Keratinocyte (primary cell): ENCODE measurements at regions not wholly inside any gene's neighbourhood (a gene's known extent, or its start where the extent isn't known, plus 50 kb on each side); places are given as distances from the start of the nearest gene placed in this dataset.

Source experiments
- DNase-seq: peaks from one replicate; pipeline ENCODE4 v3.0.0-alpha.2; 2011; ENCODE audit warnings: low read depth, missing footprints, low spot score
- FAIRE-seq: peaks from 2 replicates; lab custom pipeline; 2011; peaks lifted over from hg19 to GRCh38; lab: Jason Lieb, UNC
- H2AFZ ChIP-seq: 2 replicates; pipeline ENCODE4 v1.6.0; 2012; ENCODE audit warnings: low read length, control low read depth, inconsistent platforms; ENCODE audit not compliant: control insufficient read depth
- H3K27ac ChIP-seq: 2 replicates; pipeline ENCODE4 v1.5.1; 2011; ENCODE audit warnings: low read length; ENCODE audit not compliant: control insufficient read depth, insufficient read depth
- H3K27me3 ChIP-seq: 3 replicates; pipeline ENCODE4 v1.6.0; 2011; ENCODE audit warnings: low read length; ENCODE audit not compliant: control insufficient read depth, insufficient read depth; ENCODE audit errors: extremely low read depth
- H3K36me3 ChIP-seq, 2 experiments: 2 replicates in 1 of 2; 3 replicates in 1 of 2; pipeline ENCODE4 v1.5.1; 2011; ENCODE audit warnings: low read length in 2 of 2, mild to moderate bottlenecking in 1 of 2; ENCODE audit not compliant: control insufficient read depth in 2 of 2, insufficient read depth in 2 of 2; ENCODE audit errors: extremely low read depth in 1 of 2
- H3K4me1 ChIP-seq: 3 replicates; pipeline ENCODE4 v1.5.1; 2011; ENCODE audit warnings: low read length; ENCODE audit not compliant: control insufficient read depth, insufficient read depth; ENCODE audit errors: extremely low read depth
- H3K4me2 ChIP-seq: 3 replicates; pipeline ENCODE4 v1.6.0; 2011; ENCODE audit warnings: low read depth, low read length; ENCODE audit not compliant: control insufficient read depth, insufficient read depth; ENCODE audit errors: extremely low read depth
- H3K4me3 ChIP-seq, 3 experiments: fragments of 200-600 bp in 1 of 3; sonication (generic) in 1 of 3; 2 replicates in 2 of 3; 3 replicates in 1 of 3; pipeline ENCODE4 v1.5.1; 2011 to 2016; ENCODE audit warnings: low read length in 3 of 3, mild to moderate bottlenecking in 3 of 3, control low read depth in 2 of 3, inconsistent platforms in 1 of 3, low read depth in 1 of 3, mixed read lengths in 1 of 3, mixed run types in 1 of 3, moderate library complexity in 1 of 3; ENCODE audit not compliant: control insufficient read depth in 2 of 3, insufficient read depth in 2 of 3; ENCODE audit errors: extremely low read depth in 1 of 3
- H3K79me2 ChIP-seq: 2 replicates; pipeline ENCODE4 v1.6.0; 2012; ENCODE audit warnings: low read length; ENCODE audit not compliant: control insufficient read depth, insufficient read depth
- H3K9ac ChIP-seq: 3 replicates; pipeline ENCODE4 v1.6.0; 2011; ENCODE audit warnings: low read length; ENCODE audit not compliant: control insufficient read depth, insufficient read depth; ENCODE audit errors: extremely low read depth
- H3K9me1 ChIP-seq: 3 replicates; pipeline ENCODE4 v1.6.0; 2011; ENCODE audit warnings: low read length; ENCODE audit not compliant: control insufficient read depth, insufficient read depth; ENCODE audit errors: extremely low read depth
- H3K9me3 ChIP-seq: 2 replicates; pipeline ENCODE4 v1.5.1; 2012; ENCODE audit warnings: low read depth, low read length; ENCODE audit not compliant: control insufficient read depth
- H4K20me1 ChIP-seq: 3 replicates; pipeline ENCODE4 v1.6.0; 2011; ENCODE audit warnings: low read length; ENCODE audit not compliant: control insufficient read depth, insufficient read depth; ENCODE audit errors: extremely low read depth
- EZH2 ChIP-seq: IDR thresholded peaks from one replicate; pipeline ENCODE4 v1.6.1; 2012; ENCODE audit warnings: inconsistent platforms, mild to moderate bottlenecking, low read length, moderate library complexity
- dilution Hi-C: fragments of 300-500 bp; cut with MboI; formaldehyde crosslinking; loops from one replicate; pipeline ENCODE4 v1.7.0; 2020; ENCODE audit warnings: low sequenced_read_pairs; ENCODE audit not compliant: extremely low pct_ligation_motif_present
- TF ChIP-seq, protein P1 (sequence below), 3 experiments: IDR thresholded peaks in 1 of 3; conservative IDR thresholded peaks in 1 of 3; optimal IDR thresholded peaks in 1 of 3; 2 replicates in 2 of 3; 3 replicates in 1 of 3; pipeline versions ENCODE3 to v1.5.1; 2011; ENCODE audit warnings: low read length in 3 of 3, mild to moderate bottlenecking in 3 of 3, moderate library complexity in 2 of 3, control low read depth in 1 of 3, inconsistent platforms in 1 of 3; ENCODE audit not compliant: insufficient read depth in 2 of 3; ENCODE audit errors: extremely low read depth in 1 of 3

- Histone ChIP-seq H3K36me3 (no peaks in the 10 kb centered on the region), H3K4me2 (no peak overlapping the region), H3K4me3 (no peak overlapping the region), H3K9ac (no peak overlapping the region), H4K20me1 (no peaks in the 10 kb centered on the region), H3K9me3 (no peaks in the 10 kb centered on the region), H2AFZ (no peak overlapping the region), H3K27ac (no peak overlapping the region), H3K9me1 (no peaks in the 10 kb centered on the region), H3K4me1 (no peaks in the 10 kb centered on the region), H3K79me2 (no peaks in the 10 kb centered on the region), H3K27me3 (no peaks in the 10 kb centered on the region)
- TF ChIP-seq, protein P1, sequence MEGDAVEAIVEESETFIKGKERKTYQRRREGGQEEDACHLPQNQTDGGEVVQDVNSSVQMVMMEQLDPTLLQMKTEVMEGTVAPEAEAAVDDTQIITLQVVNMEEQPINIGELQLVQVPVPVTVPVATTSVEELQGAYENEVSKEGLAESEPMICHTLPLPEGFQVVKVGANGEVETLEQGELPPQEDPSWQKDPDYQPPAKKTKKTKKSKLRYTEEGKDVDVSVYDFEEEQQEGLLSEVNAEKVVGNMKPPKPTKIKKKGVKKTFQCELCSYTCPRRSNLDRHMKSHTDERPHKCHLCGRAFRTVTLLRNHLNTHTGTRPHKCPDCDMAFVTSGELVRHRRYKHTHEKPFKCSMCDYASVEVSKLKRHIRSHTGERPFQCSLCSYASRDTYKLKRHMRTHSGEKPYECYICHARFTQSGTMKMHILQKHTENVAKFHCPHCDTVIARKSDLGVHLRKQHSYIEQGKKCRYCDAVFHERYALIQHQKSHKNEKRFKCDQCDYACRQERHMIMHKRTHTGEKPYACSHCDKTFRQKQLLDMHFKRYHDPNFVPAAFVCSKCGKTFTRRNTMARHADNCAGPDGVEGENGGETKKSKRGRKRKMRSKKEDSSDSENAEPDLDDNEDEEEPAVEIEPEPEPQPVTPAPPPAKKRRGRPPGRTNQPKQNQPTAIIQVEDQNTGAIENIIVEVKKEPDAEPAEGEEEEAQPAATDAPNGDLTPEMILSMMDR (optimal IDR thresholded peaks at IDR 0.05 in 1 of 3, IDR thresholded peaks at IDR 0.05 in 1 of 3, conservative IDR thresholded peaks at IDR 0.05 in 1 of 3; ENCODE audit: extremely low read depth in 1 of 3, insufficient read depth in 2 of 3, low read length in 3 of 3): no peak
- TF ChIP-seq EZH2: no peak
- no peak for DNase-seq
- FAIRE-seq: no peak
- dilution Hi-C loops: no loop called here
Observed at GRCh38 chr3:110027446-110028080, 690.2 kb upstream of the DPPA4 start.

GRCh38 chr3:110031975-110032374, 694.6 kb upstream of the DPPA4 start:
- DNase-seq (no peak), FAIRE-seq (no peak)
- no peaks in the 10 kb centered on the region for H3K9me3 ChIP-seq
- no peak overlapping the region for H2AFZ ChIP-seq
- no peak overlapping the region for H3K27ac ChIP-seq
- H3K36me3 ChIP-seq: no peaks in the 10 kb centered on the region
- H3K79me2 ChIP-seq: no peaks in the 10 kb centered on the region
- H3K4me3 ChIP-seq: no peak overlapping the region
- no peak overlapping the region for H3K9ac ChIP-seq
- no peaks in the 10 kb centered on the region for H3K4me1 ChIP-seq
- H4K20me1 ChIP-seq: no peaks in the 10 kb centered on the region
- no peak overlapping the region for H3K4me2 ChIP-seq
- TF ChIP-seq EZH2: no peak
- TF ChIP-seq, protein P1 (optimal IDR thresholded peaks at IDR 0.05 in 1 of 3, IDR thresholded peaks at IDR 0.05 in 1 of 3, conservative IDR thresholded peaks at IDR 0.05 in 1 of 3; ENCODE audit: extremely low read depth in 1 of 3, insufficient read depth in 2 of 3, low read length in 3 of 3): no peak
- dilution Hi-C loops: no loop called here
- H3K27me3 ChIP-seq: no peaks in the 10 kb centered on the region
- H3K9me1 ChIP-seq: no peaks in the 10 kb centered on the region
